CD4-positive, alpha-beta T cell treated with Interleukin-17A for 4 hours (primary cell): ENCODE measurements at regions not wholly inside any gene's neighbourhood (a gene's known extent, or its start where the extent isn't known, plus 50 kb on each side); places are given as distances from the start of the nearest gene placed in this dataset.

ENCODE experiments used
- DNase-seq: peaks from one replicate; pipeline ENCODE4 v3.0.0-alpha.2; 2020; ENCODE audit warnings: mixed read lengths

- DNase-seq: no peak
These were observed 766.4 kb upstream of the CITED2 start for GRCh38 chr6:140140891-140141290.

- no peak for DNase-seq
These were observed 764.0 kb upstream of the CITED2 start for GRCh38 chr6:140138311-140139010.

- DNase-seq: no peak
These were observed 759.8 kb upstream of the CITED2 start for GRCh38 chr6:140134224-140134623.

- DNase-seq: no peak
These were observed 755.6 kb upstream of the CITED2 start for GRCh38 chr6:140130074-140130473.

- no peak for DNase-seq
These were observed 750.0 kb upstream of the CITED2 start for GRCh38 chr6:140124498-140124897.

GRCh38 chr6:140108167-140108566 lies 733.7 kb upstream of the CITED2 start:
- DNase-seq: no peak

- DNase-seq: no peak
These were observed 732.8 kb upstream of the CITED2 start for GRCh38 chr6:140107216-140107615.

GRCh38 chr6:140105857-140106256 lies 731.4 kb upstream of the CITED2 start:
- no peak for DNase-seq

- no peak for DNase-seq
These were observed 730.8 kb upstream of the CITED2 start for GRCh38 chr6:140105241-140105640.

GRCh38 chr6:140101818-140102217 lies 727.4 kb upstream of the CITED2 start:
- DNase-seq: no peak

GRCh38 chr6:140101367-140101766 lies 726.9 kb upstream of the CITED2 start:
- no peak for DNase-seq

- DNase-seq: no peak
These were observed 721.1 kb upstream of the CITED2 start for GRCh38 chr6:140095532-140095931.

GRCh38 chr6:140091895-140092294 lies 717.4 kb upstream of the CITED2 start:
- no peak for DNase-seq

GRCh38 chr6:140090871-140091270 lies 716.4 kb upstream of the CITED2 start:
- no peak for DNase-seq

GRCh38 chr6:140083375-140083774 lies 708.9 kb upstream of the CITED2 start:
- DNase-seq: no peak

GRCh38 chr6:140082867-140083297 lies 708.4 kb upstream of the CITED2 start:
- no peak for DNase-seq

- no peak for DNase-seq
These were observed 704.9 kb upstream of the CITED2 start for GRCh38 chr6:140079328-140079727.

GRCh38 chr6:140078561-140079125 lies 704.2 kb upstream of the CITED2 start:
- no peak for DNase-seq

- no peak for DNase-seq
These were observed 703.5 kb upstream of the CITED2 start for GRCh38 chr6:140077827-140078560.

- DNase-seq: no peak
These were observed 701.7 kb upstream of the CITED2 start for GRCh38 chr6:140076105-140076504.

- no peak for DNase-seq
These were observed 699.0 kb upstream of the CITED2 start for GRCh38 chr6:140073456-140073855.

GRCh38 chr6:140071601-140072062 lies 697.2 kb upstream of the CITED2 start:
- no peak for DNase-seq

- no peak for DNase-seq
These were observed 696.5 kb upstream of the CITED2 start for GRCh38 chr6:140070846-140071473.

GRCh38 chr6:140069576-140069975 lies 695.1 kb upstream of the CITED2 start:
- no peak for DNase-seq
